ENCODE measurements at regions not wholly inside any gene's neighbourhood (a gene's known extent, or its start where the extent isn't known, plus 50 kb on each side); places are given as distances from the start of the nearest gene placed in this dataset.
"Not testable (repeated sequence)": the region's sequence is repeated elsewhere in the genome, so short reads cannot be mapped to it uniquely, and the experiment has no call there.

- no peak for DNase-seq
Observed at GRCh38 chr9:29449306-29449705, 1876.0 kb upstream of the C9orf72 start.

DNA sequence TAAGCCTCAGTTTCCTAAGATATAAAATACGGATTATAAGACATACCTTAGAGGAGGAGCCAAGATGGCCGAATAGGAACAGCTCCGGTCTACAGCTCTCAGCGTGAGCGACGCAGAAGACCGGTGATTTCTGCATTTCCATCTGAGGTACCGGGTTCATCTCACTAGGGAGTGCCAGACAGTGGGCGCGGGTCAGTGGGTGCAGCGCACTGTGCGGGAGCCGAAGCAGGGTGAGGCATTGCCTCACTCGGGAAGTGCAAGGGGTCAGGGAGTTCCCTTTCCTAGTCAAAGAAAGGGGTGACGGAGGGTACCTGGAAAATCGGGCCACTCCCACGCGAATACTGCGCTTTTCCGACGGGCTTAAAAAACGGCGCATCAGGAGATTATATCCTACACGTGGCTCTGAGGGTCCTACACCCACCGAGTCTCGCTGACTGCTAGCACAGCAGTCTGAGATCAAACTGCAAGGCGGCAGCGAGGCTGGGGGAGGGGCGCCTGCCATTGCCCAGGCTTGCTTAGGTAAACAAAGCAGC lies 1877.1 kb upstream of the C9orf72 start:
- not testable (repeated sequence) for DNase-seq

GRCh38 chr9:29456940-29457339 lies 1883.7 kb upstream of the C9orf72 start:
- DNase-seq = no peak

DNA sequence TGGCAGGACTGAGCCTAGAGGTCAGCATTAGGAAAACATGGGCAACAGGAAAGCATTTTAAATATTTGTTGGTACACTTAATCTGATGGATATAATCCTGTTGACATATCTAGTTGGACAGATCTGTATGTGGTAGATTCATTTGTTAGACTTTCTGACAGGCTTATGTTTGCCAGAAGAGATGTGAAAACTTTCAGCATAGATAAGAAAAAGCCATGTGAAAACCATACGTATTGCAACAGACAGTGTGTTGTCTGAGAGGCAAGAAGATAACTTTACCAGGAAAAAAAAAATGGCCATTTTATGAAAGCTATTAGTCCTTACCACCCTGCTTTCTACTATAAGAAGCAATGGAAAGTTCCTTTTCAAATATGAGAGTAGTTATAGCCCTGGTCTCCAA lies 1902.2 kb upstream of the C9orf72 start:
- no peak for DNase-seq

GRCh38 chr9:29511680-29512079 lies 1938.4 kb upstream of the C9orf72 start:
- DNase-seq = no peak

- no peak for DNase-seq
Observed at GRCh38 chr9:29514336-29514735, 1941.1 kb upstream of the C9orf72 start.

DNA sequence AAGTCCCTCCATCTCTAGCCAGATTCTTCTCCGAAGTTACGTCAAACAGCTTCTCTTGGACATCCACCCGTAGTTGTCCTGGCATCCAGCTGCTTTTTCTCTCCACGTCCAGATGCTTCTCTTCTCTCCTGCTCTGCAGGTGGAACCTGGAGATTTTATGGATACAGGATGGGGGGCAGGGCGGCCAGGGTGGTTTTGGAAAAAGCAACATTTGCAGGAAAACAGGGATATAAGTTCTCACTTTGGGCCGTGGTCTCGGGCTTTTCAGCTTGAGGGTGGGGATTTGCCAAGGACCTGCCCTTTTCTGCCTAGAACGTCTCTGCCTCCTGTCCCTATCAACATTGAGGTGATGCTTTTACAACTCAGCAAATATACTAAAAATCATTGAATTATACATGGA lies 1941.6 kb upstream of the C9orf72 start:
- no peak for DNase-seq

DNA sequence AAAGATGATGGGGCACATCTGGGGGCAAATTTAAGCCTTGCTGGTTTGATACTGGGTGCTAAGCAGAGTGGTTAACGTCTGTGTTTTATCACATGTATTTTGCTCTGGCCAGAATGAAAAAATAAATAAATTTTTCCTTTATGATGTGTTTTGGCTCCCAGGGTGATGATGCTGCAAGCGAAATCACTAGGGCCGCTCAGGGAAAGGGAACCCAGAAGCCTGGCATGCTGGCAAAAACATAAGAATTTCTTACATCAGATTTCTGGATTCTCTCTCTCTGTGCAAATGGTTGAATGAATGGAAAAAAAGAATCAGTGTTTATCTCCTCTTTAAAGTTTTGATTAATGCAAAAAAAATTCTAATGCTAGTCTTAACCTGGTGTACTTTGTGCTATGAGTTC lies 1975.2 kb upstream of the C9orf72 start:
- DNase-seq = no peak

DNA sequence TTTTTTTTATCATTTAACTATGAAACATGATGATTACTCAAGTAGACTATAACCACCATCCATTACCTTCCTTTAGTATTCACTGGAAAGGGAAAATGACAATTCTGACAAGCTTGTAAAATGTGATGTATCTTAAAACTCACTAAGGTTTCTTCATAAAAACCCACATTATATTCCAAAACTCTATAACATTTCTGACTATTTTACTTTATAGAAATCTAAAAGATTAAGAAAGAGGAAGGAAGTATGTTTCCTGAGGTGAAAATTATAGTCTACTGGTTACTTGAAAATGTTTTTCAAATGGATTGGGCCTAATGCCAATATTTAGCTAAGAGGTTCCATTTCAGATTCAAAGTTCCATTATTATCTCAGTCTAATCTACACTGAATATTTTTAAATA lies 1982.2 kb upstream of the C9orf72 start:
- no peak for DNase-seq

DNA sequence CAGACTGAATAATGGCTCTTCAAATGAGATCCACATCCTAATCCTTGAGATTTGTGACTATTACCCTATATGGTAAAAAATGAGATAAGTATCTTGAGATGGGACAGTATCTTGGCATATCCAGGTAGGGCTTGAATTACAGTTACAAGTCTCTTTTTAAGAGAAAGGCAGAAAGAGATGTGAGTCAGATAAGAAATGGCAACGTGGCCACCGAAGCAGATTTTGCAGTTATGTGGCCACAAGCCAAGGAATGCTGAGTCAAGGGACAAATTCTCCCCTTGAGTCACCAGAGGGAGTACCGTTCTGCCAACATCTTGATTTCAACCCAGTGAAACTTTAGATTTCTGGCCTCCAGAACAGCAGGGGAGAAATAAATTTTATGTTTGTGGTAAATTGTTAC lies 1983.0 kb upstream of the C9orf72 start:
- DNase-seq = no peak

GRCh38 chr9:29556746-29557145 lies 1983.5 kb upstream of the C9orf72 start:
- DNase-seq = no peak

DNA sequence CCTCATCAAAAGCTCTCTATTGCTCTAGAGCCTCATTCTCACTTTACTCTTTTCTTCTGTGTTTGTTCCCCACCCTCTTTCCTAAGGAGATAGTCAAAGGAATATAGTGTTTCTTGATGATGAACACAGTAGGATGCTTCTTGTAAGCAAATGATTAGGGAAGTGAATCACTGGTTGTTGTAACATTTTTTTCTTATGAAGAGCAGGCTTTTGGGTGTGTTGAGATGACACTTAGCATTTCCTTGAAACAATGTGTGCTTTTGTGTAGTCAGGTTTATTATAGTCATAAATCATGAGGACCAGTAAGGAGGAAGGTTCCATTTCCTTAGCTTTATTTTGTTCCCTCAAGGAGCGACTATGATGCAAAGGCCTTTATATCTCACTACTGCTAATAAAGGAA lies 1991.3 kb upstream of the C9orf72 start:
- DNase-seq = no peak

DNA sequence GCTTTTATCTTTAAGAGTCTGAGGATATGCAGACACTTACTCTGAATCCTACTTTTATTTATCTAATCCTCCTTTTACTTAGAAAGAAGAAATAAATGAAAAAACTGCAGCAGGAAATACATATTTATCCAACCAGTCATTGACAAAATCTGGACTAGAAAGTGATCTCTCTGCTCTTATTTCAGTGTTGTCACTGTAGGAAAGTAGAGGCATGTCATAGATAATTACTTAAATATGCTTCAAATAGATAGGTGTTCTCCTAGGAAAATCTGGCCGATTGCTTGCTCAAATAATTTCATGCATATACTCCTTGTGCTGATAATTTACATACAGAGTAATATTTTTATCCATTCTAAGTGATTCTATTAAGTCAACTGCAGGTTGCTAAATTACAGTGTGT lies 2001.9 kb upstream of the C9orf72 start:
- DNase-seq = no peak

DNA sequence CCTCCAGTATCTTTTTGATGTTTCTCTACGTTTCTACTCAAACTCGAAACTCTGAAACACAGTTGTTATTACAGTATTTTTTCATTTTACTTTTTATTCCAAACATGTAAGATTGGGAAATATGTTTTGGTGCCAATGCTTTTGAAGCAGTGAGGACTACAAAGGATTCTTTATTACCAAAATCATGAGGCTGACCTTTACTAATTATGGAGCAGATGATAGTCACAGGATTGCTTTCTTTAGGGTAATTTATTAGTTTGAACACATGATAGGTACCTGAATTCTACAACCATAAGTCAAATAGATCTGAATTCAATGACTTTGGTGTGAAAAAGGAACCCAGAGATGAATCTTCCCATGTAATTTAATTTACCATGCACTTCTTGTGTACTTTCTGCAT lies 2015.1 kb upstream of the C9orf72 start:
- no peak for DNase-seq

DNA sequence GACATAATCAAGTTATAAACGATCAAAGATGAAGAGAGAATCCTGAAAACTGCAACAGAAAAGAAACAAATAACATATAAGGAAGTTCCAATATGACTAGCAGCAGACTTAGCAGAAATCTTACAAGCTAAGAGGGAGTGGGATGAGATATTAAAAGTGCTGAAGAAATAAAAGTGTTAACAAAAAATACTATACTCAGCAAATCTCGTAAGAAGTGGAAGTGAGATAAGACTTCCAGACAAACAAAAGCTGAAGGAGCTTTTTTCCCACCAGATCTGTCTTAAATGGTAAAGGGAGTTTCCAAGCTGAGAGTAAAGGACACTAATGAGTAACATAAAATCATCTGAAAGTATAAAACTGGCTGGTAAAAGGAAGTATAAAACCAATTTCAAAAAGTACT lies 2036.0 kb upstream of the C9orf72 start:
- DNase-seq = peak; percentile 8 to 48 (median 19)

DNA sequence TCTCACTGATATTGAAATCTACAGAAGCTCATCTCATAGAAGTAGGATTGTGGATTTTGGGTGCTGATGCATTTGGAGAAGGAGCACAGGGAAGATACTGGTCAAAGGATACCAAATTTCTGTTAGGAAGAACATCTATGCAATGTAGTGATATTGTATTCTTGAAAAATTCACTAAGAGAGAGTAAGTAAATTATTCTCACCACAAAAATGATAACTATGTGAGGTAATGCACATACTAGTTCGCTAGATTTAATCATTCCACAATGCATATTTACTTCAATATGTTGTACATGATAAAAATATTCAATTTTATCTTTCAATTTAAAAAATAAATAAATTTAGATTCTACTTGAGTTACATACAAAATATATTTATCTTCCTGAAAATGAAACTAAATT lies 2040.5 kb upstream of the C9orf72 start:
- no peak for DNase-seq

DNA sequence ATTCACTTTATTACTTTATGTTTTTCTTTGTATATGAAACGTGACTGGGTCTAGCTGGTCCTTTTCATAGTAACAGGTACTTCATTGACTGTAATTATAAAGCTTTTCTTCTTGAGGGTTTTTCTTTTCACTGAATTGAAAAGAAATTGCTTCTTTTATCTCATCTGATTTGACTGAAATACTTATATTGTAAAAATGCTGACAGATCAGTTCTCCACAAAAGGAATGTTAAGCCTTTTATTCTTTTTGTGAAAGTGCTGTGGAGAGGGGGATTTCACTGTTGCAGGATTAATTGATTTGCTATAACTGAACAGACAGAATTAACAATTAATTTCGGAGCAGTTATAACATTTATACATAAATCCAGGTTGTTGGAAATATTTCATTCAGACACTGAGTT lies 2043.6 kb upstream of the C9orf72 start:
- no peak for DNase-seq

- DNase-seq = no peak
Observed at GRCh38 chr9:29625292-29625731, 2052.0 kb upstream of the C9orf72 start.

GRCh38 chr9:29625931-29626330 lies 2052.7 kb upstream of the C9orf72 start:
- no peak for DNase-seq

GRCh38 chr9:29628856-29629255 lies 2055.6 kb upstream of the C9orf72 start:
- not testable (repeated sequence) for DNase-seq

DNA sequence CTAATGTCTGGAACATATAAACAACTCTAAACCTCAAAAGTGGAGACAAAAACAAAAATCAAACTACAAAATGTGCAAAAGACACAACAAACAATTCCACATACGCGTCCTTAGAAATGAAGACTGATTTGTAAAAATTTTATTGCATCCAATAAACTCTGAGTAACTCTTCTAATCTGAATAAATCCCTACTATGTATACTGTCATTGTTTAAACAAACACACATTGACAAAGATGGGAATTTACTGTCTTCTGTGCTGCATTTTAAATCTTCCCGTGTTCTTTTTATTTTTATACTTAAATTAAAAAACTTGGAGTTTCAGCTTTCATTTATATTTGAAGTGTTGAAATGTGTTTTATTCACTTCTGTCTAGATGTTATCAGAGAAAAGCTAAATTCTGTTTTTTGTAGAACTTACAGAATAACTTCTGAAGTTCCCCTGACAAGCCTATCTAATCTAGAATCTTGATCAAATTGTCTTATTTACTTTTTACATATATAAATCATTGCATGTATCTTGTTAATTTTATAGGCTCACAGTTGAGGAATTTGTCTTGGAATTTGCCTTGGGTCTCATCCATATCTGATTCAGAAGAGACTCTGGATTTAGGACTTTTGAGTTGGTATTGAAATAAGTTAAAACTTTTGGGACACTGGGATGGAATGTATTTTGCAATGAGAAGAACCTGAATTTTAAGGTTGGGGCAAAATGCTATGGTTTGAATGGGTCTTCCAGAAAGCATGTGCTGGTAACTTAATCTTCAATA lies 2064.4 kb upstream of the C9orf72 start:
- no peak for DNase-seq

DNA sequence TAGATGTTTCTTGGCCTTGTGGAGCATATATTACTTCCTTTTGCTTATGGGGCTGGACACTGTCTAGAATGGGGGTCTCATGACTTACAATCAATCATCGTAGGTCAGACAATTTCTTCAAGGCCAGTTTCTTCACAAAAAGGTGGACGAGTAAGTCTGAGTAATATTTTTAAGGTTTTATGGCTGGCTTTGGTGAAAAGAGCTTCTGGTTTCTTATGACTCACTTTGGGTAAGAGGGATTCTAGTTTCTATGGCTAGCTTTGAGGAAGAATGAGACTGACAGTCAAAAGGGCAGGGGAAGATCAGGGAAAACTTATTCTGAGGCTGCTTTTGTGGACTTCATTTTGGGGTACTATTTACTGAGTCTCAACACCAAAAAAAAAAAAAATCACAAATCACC lies 2067.2 kb upstream of the C9orf72 start:
- no peak for DNase-seq

GRCh38 chr9:29644514-29644913 lies 2071.2 kb upstream of the C9orf72 start:
- no peak for DNase-seq

DNA sequence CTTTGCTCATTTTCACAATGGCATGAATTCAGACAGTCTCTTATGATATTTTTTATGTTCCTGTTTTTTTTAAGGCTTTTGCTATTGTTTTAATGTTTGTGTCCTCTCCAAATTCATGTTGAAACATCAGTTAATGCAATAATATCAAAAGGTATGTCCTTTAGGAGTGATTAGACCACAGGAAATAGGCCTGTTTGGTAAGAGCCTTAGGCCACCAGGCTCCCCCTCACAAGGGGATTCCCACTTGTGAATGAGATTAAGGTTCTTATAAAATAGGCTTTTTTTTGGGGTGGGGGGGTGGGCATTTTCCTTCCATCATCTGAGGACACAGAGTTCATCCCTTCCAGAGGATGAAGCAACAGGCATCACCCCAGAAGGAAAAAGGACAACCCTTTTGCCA lies 2074.2 kb upstream of the C9orf72 start:
- DNase-seq = no peak

- DNase-seq = no peak
Observed at GRCh38 chr9:29648132-29648531, 2074.9 kb upstream of the C9orf72 start.

Data from suppressor macrophage treated with lipopolysaccharide for 1 hour (primary cell).